Memory B cell (primary cell): ENCODE measurements at regions not wholly inside any gene's neighbourhood (a gene's known extent, or its start where the extent isn't known, plus 50 kb on each side); places are given as distances from the start of the nearest gene placed in this dataset.
A peak's percentile ranks its signal among the peaks of the same experiment; 100 is the strongest.

Experiments used
- ATAC-seq: fragments of 150-1000 bp; cut with Tn5 transposase; 2 replicates; pipeline ENCODE4 v1.10.0; 2021; ENCODE audit warnings: low read depth, mild to moderate bottlenecking, moderate library complexity
- DNase-seq, 2 donors: peaks; one replicate each; pipeline ENCODE4 v3.0.0; 2022; ENCODE audit warnings: low spot score in 2 of 2
- H3K27ac Mint-ChIP-seq: one replicate; pipeline ENCODE4 v1.8.0; 2022; ENCODE audit warnings: mild to moderate bottlenecking, moderate library complexity, mixed read lengths
- H3K27me3 Mint-ChIP-seq: one replicate; pipeline ENCODE4 v1.8.0; 2022; ENCODE audit warnings: mixed read lengths
- H3K36me3 Mint-ChIP-seq: one replicate; pipeline ENCODE4 v1.8.0; 2022; ENCODE audit warnings: mild to moderate bottlenecking, mixed read lengths
- H3K4me1 Mint-ChIP-seq: one replicate; pipeline ENCODE4 v1.8.0; 2022; ENCODE audit warnings: mixed read lengths
- H3K4me3 Mint-ChIP-seq: one replicate; pipeline ENCODE4 v1.8.0; 2022; ENCODE audit warnings: mild to moderate bottlenecking, moderate library complexity, mixed read lengths
- H3K9me3 Mint-ChIP-seq: one replicate; pipeline ENCODE4 v1.8.0; 2022; ENCODE audit warnings: mixed read lengths

DNA sequence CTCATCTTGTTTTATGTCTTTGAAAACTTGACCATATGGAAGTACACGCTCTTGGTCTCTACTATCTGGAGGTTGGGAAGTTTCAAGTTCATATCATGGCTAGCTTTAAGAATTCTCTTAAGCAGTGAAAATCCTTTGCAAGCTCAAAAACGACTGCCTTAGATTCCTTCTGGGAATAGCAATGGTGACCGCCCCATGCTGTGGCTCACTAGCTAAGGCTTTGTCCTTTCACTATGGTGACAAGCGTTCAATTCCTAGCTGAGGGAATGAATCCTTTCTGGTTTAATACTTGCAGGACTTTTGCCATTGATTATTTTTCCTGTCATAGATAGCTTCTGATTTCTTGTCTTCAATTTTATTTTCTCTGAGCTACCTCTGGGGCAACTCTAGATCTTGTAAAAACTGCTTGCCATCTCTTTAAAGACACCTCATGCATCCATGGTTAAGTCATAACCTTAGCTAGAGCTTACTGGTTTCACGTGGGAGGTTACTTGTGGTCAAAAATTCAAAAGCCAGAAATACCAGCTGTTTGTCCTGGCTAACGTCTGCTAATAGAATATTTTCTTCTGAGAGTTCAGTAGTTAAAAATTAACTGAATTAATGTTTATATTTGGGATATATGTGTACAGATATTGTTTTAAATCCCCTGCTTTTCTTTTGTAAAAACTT lies 673.4 kb upstream of the CBLB start:
- Mint-ChIP-seq H3K27ac (no peak overlapping the region), H3K4me3 (no peak overlapping the region), H3K36me3 (no peaks in the 10 kb centered on the region), H3K4me1 (no peaks in the 10 kb centered on the region), H3K27me3 (no peaks in the 10 kb centered on the region), H3K9me3 (peaks cover 1% of the 10 kb centered on the region)
- ATAC-seq (no peak), DNase-seq (no peak)

DNA sequence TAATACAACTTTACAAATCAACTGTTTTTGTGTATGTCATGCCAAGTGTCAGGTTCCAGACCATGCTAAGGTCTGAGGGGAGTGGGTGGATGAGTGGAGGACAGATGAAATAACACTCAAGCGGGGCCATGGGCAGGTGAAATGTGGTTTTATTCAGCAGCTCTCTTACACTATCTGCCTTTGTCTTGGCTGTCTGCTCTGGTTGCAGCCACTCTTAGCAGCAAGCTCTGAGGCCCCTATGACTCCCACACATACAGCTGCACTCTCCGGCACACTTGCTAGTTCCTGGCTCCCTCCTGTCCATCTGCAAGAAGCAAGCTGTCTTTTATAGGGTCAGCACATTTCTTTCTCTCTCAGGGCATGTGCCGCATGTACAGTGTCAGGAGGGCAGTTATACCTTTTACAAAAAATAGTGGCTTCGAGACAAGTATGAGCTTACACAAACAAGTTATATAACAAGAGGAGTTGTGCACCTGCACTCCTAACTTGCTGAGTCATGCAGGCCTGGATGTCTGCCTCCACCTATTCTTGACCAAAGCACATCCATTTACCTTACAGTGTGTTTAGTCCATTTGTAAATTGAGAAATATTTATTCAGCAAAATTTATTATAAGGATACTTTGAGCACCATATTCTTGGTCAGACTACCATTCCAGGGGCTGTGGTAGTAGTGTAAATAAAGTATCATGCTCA lies 683.7 kb upstream of the CBLB start:
- Mint-ChIP-seq H3K36me3 (no peaks in the 10 kb centered on the region), H3K27ac (no peak overlapping the region), H3K27me3 (no peaks in the 10 kb centered on the region), H3K9me3 (peaks cover 2% of the 10 kb centered on the region), H3K4me1 (no peaks in the 10 kb centered on the region), H3K4me3 (no peak overlapping the region)
- ATAC-seq = no peak
- DNase-seq = no peak

DNA sequence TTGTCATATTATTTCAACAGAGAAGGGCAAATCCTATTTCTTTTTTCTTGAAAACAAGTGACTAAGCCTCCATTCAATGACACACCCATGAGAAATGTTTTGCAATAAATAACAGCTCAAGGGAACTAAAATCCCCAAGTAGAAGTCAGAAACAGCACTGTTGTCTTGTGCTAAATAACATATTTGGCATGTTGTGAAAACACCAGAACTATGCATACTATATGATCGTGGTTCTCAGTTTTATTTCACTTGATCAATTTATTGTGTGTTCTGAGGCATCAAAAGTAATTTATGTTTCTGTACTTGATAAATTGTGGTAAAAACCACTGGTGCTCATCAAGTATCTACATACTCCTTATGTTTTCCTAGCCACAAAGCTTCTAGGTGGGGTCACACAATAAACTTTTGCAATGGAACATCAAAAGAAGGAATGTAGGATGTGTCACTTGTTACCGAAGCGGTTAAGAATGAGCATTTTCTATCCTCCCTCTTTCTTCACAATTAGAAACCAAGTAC lies 691.7 kb upstream of the CBLB start:
- Mint-ChIP-seq H3K27me3 (no peaks in the 10 kb centered on the region), H3K27ac (no peak overlapping the region), H3K4me3 (no peak overlapping the region), H3K36me3 (no peaks in the 10 kb centered on the region), H3K9me3 (no peaks in the 10 kb centered on the region), H3K4me1 (no peaks in the 10 kb centered on the region)
- no peak for ATAC-seq
- no peak for DNase-seq

DNA sequence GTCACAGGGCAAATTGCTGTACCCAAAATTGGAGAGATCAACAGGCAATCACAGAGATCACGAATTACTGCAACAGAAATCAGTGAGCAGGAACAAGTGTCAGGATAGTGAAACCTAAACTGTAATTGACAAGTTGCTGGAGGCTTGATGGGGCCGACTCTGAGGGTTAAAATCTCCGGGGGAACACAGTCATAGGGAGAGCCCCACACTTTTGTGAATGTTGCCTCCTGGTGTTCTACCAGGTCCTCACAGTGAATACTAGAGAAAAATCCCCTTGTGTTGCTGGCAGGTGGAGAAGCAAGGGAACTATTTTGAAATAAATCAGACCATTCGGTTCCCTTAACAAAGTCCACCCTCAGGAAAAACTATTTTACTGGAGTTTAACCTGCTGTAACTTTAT lies 697.5 kb upstream of the CBLB start:
- DNase-seq (no peak), ATAC-seq (peak; percentile 63)
- H3K4me3 Mint-ChIP-seq = no peak overlapping the region
- no peaks in the 10 kb centered on the region for H3K9me3 Mint-ChIP-seq
- no peaks in the 10 kb centered on the region for H3K36me3 Mint-ChIP-seq
- H3K27ac Mint-ChIP-seq = peak overlapping the region; percentile 29
- no peaks in the 10 kb centered on the region for H3K27me3 Mint-ChIP-seq
- peaks cover 5% of the 10 kb centered on the region for H3K4me1 Mint-ChIP-seq

DNA sequence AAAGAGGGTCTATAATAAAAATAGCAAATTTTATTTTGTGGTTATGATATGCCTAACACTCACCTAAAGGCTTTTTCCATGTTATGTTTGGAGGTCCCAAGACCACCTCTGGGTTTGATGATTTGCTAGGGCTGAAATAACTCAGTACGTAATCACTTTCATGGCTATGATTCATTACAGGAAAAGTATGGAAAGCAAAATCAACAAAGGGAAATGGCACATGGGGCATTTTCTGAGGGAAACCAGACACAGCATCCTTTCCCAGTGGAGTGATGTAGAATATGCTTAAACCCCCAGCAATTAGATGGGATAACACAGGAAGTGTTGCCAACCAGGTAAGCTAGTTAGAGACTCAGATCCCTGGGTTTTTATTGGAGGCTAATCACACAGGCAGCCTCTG lies 701.6 kb upstream of the CBLB start:
- no peak overlapping the region for H3K27ac Mint-ChIP-seq

DNA sequence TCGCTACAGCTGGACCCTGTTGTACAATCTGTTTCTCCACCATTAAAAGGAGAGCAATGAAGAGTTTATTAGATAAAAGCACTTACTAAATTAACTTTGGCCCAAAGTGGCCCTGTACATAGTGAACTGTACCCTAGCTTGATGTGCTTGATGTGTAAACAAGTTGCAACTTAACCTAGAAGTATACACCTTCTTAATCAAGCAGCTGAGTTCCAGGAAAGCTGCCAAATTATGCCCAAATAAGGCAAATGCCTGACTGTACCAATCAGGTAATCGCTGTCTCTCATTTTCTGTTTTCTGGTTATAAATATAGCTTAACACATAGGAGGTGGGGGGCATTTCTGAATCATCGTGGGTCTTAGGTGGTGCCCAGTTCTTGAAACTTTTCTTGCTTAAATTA lies 704.8 kb upstream of the CBLB start:
- Mint-ChIP-seq H3K4me3 (no peak overlapping the region), H3K27me3 (no peaks in the 10 kb centered on the region), H3K27ac (no peak overlapping the region), H3K36me3 (no peaks in the 10 kb centered on the region), H3K9me3 (no peaks in the 10 kb centered on the region), H3K4me1 (no peaks in the 10 kb centered on the region)
- ATAC-seq = no peak
- DNase-seq = no peak

More for the DNA sequence above, 701.6 kb upstream of the CBLB start:
- ATAC-seq (no peak), DNase-seq (no peak)
- no peaks in the 10 kb centered on the region for H3K36me3 Mint-ChIP-seq
- no peaks in the 10 kb centered on the region for H3K27me3 Mint-ChIP-seq
- no peaks in the 10 kb centered on the region for H3K9me3 Mint-ChIP-seq
- H3K4me1 Mint-ChIP-seq = peaks cover 5% of the 10 kb centered on the region
- H3K4me3 Mint-ChIP-seq = no peak overlapping the region

DNA sequence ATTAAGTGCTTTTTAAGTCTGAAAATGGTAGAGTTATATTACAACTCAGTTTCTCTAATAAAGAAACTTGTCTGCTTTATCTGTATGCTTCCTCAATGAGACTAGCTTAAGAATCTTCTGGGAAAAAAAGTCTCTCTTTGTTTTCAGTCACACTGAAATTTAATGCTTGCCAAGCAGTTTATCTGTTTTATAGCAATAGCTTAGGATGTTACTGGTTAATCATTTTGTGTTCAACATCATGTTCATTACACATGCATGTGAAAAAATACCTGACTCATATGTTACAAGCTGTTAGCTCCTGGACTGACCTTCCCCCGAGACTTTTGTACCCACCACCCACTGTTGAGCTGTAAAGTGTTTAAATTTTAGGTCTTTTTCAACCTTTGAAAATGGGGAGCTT lies 706.2 kb upstream of the CBLB start:
- Mint-ChIP-seq H3K27ac (no peak overlapping the region), H3K27me3 (no peaks in the 10 kb centered on the region), H3K9me3 (no peaks in the 10 kb centered on the region), H3K4me1 (no peaks in the 10 kb centered on the region), H3K36me3 (no peaks in the 10 kb centered on the region), H3K4me3 (no peak overlapping the region)
- no peak for DNase-seq
- no peak for ATAC-seq

DNA sequence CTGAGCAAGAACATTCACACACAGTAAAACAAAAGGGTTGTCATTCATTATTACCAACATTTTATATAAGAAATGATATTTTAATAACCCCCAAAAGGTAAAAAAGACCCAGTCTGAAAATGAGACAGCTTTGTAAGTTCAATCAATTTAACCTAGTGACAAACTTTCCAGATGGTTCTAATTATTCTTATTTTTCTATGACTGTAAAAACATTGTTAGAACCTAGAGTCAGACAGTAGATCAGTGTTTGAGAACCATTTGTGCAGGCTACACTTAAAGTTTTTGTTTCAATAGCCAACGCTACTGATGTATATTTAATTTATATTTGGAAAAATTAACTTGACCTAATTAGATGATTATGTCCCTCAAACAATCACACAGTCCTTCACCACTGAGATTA lies 708.4 kb upstream of the CBLB start:
- ATAC-seq (no peak), DNase-seq (no peak)
- no peaks in the 10 kb centered on the region for H3K9me3 Mint-ChIP-seq
- no peak overlapping the region for H3K27ac Mint-ChIP-seq
- no peaks in the 10 kb centered on the region for H3K36me3 Mint-ChIP-seq
- H3K27me3 Mint-ChIP-seq = no peaks in the 10 kb centered on the region
- H3K4me1 Mint-ChIP-seq = no peaks in the 10 kb centered on the region
- H3K4me3 Mint-ChIP-seq = no peak overlapping the region

DNA sequence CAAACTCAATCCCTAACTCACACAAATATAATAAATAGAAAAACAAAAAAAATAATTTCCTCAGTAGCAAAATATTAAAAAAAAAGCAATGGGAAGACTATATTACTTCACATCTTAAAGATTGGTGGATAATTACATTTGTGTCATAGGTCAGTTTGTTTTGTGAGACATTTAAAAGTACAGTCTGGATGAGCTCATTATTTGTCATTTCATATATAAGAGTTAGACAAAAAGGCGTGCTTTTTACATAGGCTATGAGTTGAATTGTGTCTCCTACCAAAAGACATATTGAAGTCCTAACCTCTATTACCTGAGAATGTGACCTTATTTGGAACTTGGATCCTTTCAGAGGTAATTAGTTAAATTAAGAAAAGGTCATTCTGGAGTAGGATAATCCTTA lies 710.1 kb upstream of the CBLB start:
- Mint-ChIP-seq H3K9me3 (no peaks in the 10 kb centered on the region), H3K27me3 (no peaks in the 10 kb centered on the region), H3K27ac (no peak overlapping the region), H3K4me1 (no peaks in the 10 kb centered on the region), H3K4me3 (no peak overlapping the region), H3K36me3 (no peaks in the 10 kb centered on the region)
- ATAC-seq (no peak), DNase-seq (no peak)

DNA sequence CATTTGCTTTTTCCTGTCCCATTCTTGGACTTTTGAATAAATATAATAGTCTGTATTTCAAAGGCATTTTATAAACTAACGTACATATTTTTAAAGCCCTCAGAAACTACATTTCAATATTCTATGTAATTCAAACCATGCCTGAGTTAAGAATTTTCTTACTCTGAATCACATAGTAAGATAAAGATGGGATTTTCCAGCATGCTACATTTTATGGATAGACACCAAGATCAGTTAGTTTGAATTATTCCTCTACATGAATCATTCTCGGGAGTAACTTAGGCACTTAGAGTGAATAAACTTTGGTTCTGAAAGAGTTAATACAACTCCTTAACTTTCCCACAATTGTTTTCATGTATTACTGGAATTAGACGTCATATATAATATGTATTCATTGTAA lies 713.3 kb upstream of the CBLB start:
- ATAC-seq (no peak), DNase-seq (no peak)
- no peaks in the 10 kb centered on the region for H3K4me1 Mint-ChIP-seq
- H3K36me3 Mint-ChIP-seq = no peaks in the 10 kb centered on the region
- no peaks in the 10 kb centered on the region for H3K9me3 Mint-ChIP-seq
- no peak overlapping the region for H3K4me3 Mint-ChIP-seq
- no peaks in the 10 kb centered on the region for H3K27me3 Mint-ChIP-seq
- no peak overlapping the region for H3K27ac Mint-ChIP-seq

DNA sequence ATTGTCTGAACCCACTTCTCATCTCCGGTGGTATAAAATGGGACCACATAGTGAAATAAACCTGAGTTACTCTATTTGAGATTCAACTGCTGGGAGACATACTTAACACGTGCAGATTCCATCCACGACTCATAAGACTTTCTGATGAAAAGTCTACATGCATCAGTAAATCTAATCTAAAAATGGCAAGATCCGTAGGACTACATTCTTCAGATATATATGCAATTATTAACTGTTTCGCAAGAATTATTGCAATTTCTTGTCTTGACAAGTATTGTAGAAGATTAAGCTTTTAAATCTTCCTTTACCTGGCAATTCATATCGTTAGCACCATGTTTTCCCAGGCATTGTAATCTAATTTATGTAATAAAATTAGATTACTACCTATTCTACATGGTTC lies 718.7 kb upstream of the CBLB start:
- no peak overlapping the region for H3K27ac Mint-ChIP-seq
- H3K36me3 Mint-ChIP-seq = no peaks in the 10 kb centered on the region
- H3K4me1 Mint-ChIP-seq = no peaks in the 10 kb centered on the region
- ATAC-seq = no peak
- peaks cover 1% of the 10 kb centered on the region for H3K9me3 Mint-ChIP-seq
- no peaks in the 10 kb centered on the region for H3K27me3 Mint-ChIP-seq
- no peak overlapping the region for H3K4me3 Mint-ChIP-seq
- DNase-seq = no peak

DNA sequence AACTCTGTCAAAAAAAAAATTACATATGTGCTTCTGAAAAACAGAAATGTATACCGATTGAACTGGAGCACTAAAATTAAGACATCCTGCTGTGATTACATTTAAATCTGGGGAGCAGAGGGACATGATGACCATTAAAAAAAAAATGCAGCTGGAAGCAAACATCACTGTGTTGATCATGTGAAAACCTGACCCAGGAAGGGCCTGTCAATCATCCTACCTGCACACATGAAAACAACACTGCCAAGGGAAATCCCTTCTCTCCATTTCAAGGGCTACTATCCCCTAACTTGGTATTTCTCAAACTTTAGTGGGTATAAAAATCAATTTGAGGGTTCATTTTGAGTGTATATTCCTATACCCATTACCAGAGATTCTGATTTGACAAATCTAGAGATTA lies 719.9 kb upstream of the CBLB start:
- Mint-ChIP-seq H3K4me3 (no peak overlapping the region), H3K36me3 (no peaks in the 10 kb centered on the region), H3K9me3 (peaks cover 3% of the 10 kb centered on the region), H3K4me1 (peaks cover 6% of the 10 kb centered on the region), H3K27ac (no peak overlapping the region), H3K27me3 (no peaks in the 10 kb centered on the region)
- ATAC-seq (no peak), DNase-seq (no peak)

DNA sequence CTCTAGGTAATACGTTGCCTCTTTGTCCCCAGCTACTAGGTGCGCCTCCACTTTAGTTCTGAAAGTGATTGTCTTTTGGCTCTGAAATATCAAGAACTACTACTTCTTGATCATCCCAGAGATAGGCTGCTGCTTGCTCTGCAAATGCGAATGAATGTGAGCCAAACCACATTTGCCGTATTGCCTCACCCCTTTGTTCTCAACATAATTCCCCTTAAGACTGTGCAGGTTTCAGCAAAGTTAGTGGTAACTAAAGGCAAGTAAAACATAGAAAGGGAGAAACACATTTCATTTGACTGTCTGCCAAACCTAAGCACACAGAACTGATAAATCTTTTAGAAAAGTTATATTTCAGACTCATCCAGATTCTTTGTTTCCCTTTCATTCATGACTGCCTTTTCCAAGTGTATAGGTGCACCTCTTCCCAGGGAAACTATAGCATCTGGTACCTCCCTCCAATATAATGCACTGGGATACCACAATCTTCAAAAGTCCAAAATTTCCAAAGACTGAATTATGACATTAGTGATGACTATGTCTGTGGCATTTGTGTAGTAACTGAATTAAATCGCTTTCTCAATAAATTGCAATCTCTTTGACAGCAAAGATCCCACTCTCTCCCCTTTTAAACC lies 720.6 kb upstream of the CBLB start:
- peaks cover 6% of the 10 kb centered on the region for H3K9me3 Mint-ChIP-seq
- no peak overlapping the region for H3K4me3 Mint-ChIP-seq
- DNase-seq (no peak), ATAC-seq (no peak)
- no peaks in the 10 kb centered on the region for H3K36me3 Mint-ChIP-seq
- peaks cover 6% of the 10 kb centered on the region for H3K4me1 Mint-ChIP-seq
- H3K27me3 Mint-ChIP-seq = no peaks in the 10 kb centered on the region
- no peak overlapping the region for H3K27ac Mint-ChIP-seq

DNA sequence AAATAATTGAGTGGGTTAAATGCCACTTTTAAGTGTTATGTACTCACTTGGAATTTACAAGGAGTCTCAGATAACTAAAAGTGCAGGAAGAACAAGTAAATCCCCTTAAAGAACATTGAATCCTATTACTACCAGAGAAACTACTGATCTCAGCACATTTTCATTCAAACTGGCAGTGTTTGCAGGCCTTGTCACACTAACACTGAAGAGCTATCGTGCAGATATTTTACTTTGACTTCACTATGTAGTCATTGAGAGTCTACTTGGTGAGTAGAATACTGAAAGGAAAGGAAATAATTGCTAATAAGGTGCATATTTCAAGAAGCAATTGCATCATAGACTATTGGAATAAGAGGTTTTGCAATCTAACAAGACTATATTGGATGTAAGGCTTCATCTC lies 721.4 kb upstream of the CBLB start:
- Mint-ChIP-seq H3K36me3 (no peaks in the 10 kb centered on the region), H3K9me3 (peaks cover 6% of the 10 kb centered on the region), H3K27ac (no peak overlapping the region), H3K4me1 (peaks cover 6% of the 10 kb centered on the region), H3K4me3 (no peak overlapping the region), H3K27me3 (no peaks in the 10 kb centered on the region)
- no peak for ATAC-seq
- DNase-seq = no peak
